ENCODE measurements at regions not wholly inside any gene's neighbourhood (a gene's known extent, or its start where the extent isn't known, plus 50 kb on each side); places are given as distances from the start of the nearest gene placed in this dataset.

DNA sequence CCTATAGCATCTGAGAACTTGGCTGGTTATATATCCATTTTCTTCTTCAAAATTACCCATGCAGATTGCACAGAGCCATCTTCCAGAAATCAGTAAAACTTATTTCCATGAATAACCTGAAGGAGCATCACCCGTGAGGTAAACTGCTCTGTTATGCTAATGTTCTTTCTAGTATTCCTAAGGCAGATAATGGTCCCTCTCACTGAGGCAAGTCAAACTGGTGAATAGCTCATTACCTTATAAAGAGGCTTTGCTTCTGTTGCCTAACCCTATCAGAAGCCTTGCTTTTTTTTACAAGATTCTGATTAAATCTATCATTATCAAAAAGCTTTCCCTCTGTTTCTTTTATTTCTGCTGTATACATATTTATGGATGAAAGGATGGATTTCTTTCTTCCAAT, 307.6 kb upstream of the FLRT2 start:
- Mint-ChIP-seq H3K27me3 (ENCODE audit: low read depth) (no peaks in the 10 kb centered on the region), H3K27ac (no peak overlapping the region), H3K4me1 (peaks cover 44% of the 10 kb centered on the region), H3K4me3 (no peak overlapping the region), H3K9me3 (peaks cover 14% of the 10 kb centered on the region), H3K36me3 (peaks cover 8% of the 10 kb centered on the region)
- CTCF ChIA-PET: no interaction called here
- no peak for DNase-seq (ENCODE audit: low spot score)
- ATAC-seq: peak; percentile 79
- no peak for TF ChIP-seq ZNF281 (CRISPR knock-in tag; IDR thresholded peaks at IDR 0.05)
- no peak for TF ChIP-seq ZSCAN18 (CRISPR knock-in tag; IDR thresholded peaks at IDR 0.05)
- TF ChIP-seq FOXP4 (CRISPR knock-in tag; IDR thresholded peaks at IDR 0.05): no peak
- TF ChIP-seq CREB1 (CRISPR knock-in tag; IDR thresholded peaks at IDR 0.05): no peak
- TF ChIP-seq TP53 (CRISPR knock-in tag; IDR thresholded peaks at IDR 0.05): no peak
- TF ChIP-seq MLX (CRISPR knock-in tag; IDR thresholded peaks at IDR 0.05): no peak
- TF ChIP-seq, protein P1, sequence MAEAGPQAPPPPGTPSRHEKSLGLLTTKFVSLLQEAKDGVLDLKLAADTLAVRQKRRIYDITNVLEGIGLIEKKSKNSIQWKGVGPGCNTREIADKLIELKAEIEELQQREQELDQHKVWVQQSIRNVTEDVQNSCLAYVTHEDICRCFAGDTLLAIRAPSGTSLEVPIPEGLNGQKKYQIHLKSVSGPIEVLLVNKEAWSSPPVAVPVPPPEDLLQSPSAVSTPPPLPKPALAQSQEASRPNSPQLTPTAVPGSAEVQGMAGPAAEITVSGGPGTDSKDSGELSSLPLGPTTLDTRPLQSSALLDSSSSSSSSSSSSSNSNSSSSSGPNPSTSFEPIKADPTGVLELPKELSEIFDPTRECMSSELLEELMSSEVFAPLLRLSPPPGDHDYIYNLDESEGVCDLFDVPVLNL (CRISPR knock-in tag; IDR thresholded peaks at IDR 0.05; ENCODE audit: borderline replicate concordance, low read depth): no peak
- no peak for TF ChIP-seq MYBL2 (CRISPR knock-in tag; IDR thresholded peaks at IDR 0.05)
- TF ChIP-seq SMAD4 (CRISPR knock-in tag; IDR thresholded peaks at IDR 0.05): no peak
- no peak for TF ChIP-seq ZNF317 (CRISPR knock-in tag; IDR thresholded peaks at IDR 0.05; ENCODE audit: borderline replicate concordance, low read depth)
- no peak for TF ChIP-seq E2F5 (CRISPR knock-in tag; IDR thresholded peaks at IDR 0.05)
- no peak for TF ChIP-seq GTF2I (CRISPR knock-in tag; conservative IDR thresholded peaks at IDR 0.05)
- no peak for TF ChIP-seq ZBTB21 (CRISPR knock-in tag; IDR thresholded peaks at IDR 0.05; ENCODE audit: borderline replicate concordance)
- no peak for TF ChIP-seq ZNF263 (CRISPR knock-in tag; IDR thresholded peaks at IDR 0.05; ENCODE audit: low read depth)
- TF ChIP-seq, protein P2, sequence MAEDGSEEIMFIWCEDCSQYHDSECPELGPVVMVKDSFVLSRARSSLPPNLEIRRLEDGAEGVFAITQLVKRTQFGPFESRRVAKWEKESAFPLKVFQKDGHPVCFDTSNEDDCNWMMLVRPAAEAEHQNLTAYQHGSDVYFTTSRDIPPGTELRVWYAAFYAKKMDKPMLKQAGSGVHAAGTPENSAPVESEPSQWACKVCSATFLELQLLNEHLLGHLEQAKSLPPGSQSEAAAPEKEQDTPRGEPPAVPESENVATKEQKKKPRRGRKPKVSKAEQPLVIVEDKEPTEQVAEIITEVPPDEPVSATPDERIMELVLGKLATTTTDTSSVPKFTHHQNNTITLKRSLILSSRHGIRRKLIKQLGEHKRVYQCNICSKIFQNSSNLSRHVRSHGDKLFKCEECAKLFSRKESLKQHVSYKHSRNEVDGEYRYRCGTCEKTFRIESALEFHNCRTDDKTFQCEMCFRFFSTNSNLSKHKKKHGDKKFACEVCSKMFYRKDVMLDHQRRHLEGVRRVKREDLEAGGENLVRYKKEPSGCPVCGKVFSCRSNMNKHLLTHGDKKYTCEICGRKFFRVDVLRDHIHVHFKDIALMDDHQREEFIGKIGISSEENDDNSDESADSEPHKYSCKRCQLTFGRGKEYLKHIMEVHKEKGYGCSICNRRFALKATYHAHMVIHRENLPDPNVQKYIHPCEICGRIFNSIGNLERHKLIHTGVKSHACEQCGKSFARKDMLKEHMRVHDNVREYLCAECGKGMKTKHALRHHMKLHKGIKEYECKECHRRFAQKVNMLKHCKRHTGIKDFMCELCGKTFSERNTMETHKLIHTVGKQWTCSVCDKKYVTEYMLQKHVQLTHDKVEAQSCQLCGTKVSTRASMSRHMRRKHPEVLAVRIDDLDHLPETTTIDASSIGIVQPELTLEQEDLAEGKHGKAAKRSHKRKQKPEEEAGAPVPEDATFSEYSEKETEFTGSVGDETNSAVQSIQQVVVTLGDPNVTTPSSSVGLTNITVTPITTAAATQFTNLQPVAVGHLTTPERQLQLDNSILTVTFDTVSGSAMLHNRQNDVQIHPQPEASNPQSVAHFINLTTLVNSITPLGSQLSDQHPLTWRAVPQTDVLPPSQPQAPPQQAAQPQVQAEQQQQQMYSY (CRISPR knock-in tag; IDR thresholded peaks at IDR 0.05): no peak
- POLR2A ChIA-PET: no interaction called here

Measured in WTC11 (cell line).